ENCODE measurements at regions not wholly inside any gene's neighbourhood (a gene's known extent, or its start where the extent isn't known, plus 50 kb on each side); places are given as distances from the start of the nearest gene placed in this dataset.

- no peak for TF ChIP-seq EZH2 (IDR thresholded peaks at IDR 0.05)
- no peak for TF ChIP-seq POLR2AphosphoS5 (IDR thresholded peaks at IDR 0.05; ENCODE audit: borderline replicate concordance, low read depth, low read length)
Measured at GRCh38 chr3:178277605-178278004, 258.6 kb upstream of the KCNMB2 start.

Measured in SK-N-MC (cell line).